ENCODE measurements at regions not wholly inside any gene's neighbourhood (a gene's known extent, or its start where the extent isn't known, plus 50 kb on each side); places are given as distances from the start of the nearest gene placed in this dataset.

DNA sequence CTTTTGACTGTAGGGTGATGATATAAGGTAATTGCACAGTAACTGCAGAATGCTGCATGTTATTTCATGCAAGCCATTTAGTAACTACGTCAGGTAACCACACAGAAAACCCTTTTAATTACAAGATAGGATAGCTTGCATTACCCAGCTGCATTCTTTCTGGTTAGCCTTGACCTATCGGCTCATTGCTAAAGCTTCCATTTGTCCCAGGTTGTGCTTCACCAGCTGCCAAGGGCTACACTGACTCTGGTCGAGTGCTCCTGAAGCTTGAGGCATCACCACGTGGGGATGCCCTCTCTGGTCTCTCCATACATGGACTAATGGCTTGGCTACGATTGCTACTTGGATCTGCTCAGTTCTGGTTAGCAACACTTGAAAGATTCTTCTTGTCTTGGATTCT is 81.1 kb upstream of the SLC12A2 start:
- ChIA-PET CTCF (no interaction called here), POLR2A (no interaction called here)
- BruUV-seq (replicated peaks): no TSS peak
- no peak overlapping the region for H3K4me3 ChIP-seq (ENCODE audit: low read depth in 2 of 2, low read length in 2 of 2)
- H3K9me3 ChIP-seq (ENCODE audit: control insufficient read depth, insufficient read depth, low read depth, low read length): no peaks in the 10 kb centered on the region
- in situ Hi-C loops (cut with HindIII; ENCODE audit: low pct_unique_long_range_greater_than_20kb, low sequenced_read_pairs): no loop called here
- ATAC-seq (no peak), DNase-seq (ENCODE audit: low read depth, low spot score) (no peak)
- H3K4me1 ChIP-seq (ENCODE audit: control insufficient read depth, insufficient read depth, low read length): no peaks in the 10 kb centered on the region
- no peaks in the 10 kb centered on the region for H3K36me3 ChIP-seq (ENCODE audit: control insufficient read depth, insufficient read depth, low read length)
- TF ChIP-seq SIN3A (IDR thresholded peaks at IDR 0.05; ENCODE audit: borderline replicate concordance, insufficient read depth, low read depth, low read length) (no peak), TCF7L2 (IDR thresholded peaks at IDR 0.05; ENCODE audit: low read depth, low read length) (no peak), POLR2AphosphoS5 (IDR thresholded peaks at IDR 0.05; ENCODE audit: low read depth, low read length) (no peak)
- TF ChIP-seq, protein P1, sequence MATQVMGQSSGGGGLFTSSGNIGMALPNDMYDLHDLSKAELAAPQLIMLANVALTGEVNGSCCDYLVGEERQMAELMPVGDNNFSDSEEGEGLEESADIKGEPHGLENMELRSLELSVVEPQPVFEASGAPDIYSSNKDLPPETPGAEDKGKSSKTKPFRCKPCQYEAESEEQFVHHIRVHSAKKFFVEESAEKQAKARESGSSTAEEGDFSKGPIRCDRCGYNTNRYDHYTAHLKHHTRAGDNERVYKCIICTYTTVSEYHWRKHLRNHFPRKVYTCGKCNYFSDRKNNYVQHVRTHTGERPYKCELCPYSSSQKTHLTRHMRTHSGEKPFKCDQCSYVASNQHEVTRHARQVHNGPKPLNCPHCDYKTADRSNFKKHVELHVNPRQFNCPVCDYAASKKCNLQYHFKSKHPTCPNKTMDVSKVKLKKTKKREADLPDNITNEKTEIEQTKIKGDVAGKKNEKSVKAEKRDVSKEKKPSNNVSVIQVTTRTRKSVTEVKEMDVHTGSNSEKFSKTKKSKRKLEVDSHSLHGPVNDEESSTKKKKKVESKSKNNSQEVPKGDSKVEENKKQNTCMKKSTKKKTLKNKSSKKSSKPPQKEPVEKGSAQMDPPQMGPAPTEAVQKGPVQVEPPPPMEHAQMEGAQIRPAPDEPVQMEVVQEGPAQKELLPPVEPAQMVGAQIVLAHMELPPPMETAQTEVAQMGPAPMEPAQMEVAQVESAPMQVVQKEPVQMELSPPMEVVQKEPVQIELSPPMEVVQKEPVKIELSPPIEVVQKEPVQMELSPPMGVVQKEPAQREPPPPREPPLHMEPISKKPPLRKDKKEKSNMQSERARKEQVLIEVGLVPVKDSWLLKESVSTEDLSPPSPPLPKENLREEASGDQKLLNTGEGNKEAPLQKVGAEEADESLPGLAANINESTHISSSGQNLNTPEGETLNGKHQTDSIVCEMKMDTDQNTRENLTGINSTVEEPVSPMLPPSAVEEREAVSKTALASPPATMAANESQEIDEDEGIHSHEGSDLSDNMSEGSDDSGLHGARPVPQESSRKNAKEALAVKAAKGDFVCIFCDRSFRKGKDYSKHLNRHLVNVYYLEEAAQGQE (IDR thresholded peaks at IDR 0.05; ENCODE audit: insufficient read depth in 1 of 2, low read depth in 2 of 2, low read length in 1 of 2): no peak
- TF ChIP-seq, protein P2, sequence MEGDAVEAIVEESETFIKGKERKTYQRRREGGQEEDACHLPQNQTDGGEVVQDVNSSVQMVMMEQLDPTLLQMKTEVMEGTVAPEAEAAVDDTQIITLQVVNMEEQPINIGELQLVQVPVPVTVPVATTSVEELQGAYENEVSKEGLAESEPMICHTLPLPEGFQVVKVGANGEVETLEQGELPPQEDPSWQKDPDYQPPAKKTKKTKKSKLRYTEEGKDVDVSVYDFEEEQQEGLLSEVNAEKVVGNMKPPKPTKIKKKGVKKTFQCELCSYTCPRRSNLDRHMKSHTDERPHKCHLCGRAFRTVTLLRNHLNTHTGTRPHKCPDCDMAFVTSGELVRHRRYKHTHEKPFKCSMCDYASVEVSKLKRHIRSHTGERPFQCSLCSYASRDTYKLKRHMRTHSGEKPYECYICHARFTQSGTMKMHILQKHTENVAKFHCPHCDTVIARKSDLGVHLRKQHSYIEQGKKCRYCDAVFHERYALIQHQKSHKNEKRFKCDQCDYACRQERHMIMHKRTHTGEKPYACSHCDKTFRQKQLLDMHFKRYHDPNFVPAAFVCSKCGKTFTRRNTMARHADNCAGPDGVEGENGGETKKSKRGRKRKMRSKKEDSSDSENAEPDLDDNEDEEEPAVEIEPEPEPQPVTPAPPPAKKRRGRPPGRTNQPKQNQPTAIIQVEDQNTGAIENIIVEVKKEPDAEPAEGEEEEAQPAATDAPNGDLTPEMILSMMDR (IDR thresholded peaks at IDR 0.05): no peak
- H3K27me3 ChIP-seq (ENCODE audit: control insufficient read depth, insufficient read depth, low read length): no peaks in the 10 kb centered on the region
- H3K27ac ChIP-seq (ENCODE audit: low read length): no peak overlapping the region
- intact Hi-C loops (cut with micrococcal nuclease; ENCODE audit: unreplicated experiment): no loop called here

DNA sequence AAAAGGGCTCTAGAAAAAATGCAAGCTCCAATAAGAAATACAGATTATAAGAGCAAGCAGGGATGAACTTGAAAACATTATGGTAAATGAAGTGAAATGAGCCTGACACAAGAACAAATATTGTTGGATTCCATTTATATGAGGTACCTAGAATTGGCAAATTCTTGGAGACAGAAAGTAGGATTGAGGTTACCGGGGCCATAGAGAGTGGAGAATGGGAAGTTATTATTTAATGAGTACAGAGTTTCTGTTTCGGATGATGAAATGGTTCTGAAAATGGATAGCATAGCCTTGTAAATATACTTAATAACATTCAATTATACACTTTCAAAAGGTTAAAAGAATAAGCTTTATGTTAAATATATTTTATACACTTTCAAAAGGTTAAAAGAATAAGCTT is 75.6 kb upstream of the SLC12A2 start:
- TF ChIP-seq, protein P2 (IDR thresholded peaks at IDR 0.05): no peak
- TF ChIP-seq POLR2AphosphoS5 (IDR thresholded peaks at IDR 0.05; ENCODE audit: low read depth, low read length): no peak
- no peak for TF ChIP-seq TCF7L2 (IDR thresholded peaks at IDR 0.05; ENCODE audit: low read depth, low read length)
- TF ChIP-seq SIN3A (IDR thresholded peaks at IDR 0.05; ENCODE audit: borderline replicate concordance, insufficient read depth, low read depth, low read length): no peak
- TF ChIP-seq, protein P1 (IDR thresholded peaks at IDR 0.05; ENCODE audit: insufficient read depth in 1 of 2, low read depth in 2 of 2, low read length in 1 of 2): no peak
- Histone ChIP-seq H3K27me3 (ENCODE audit: control insufficient read depth, insufficient read depth, low read length) (no peaks in the 10 kb centered on the region), H3K4me3 (ENCODE audit: low read depth in 2 of 2, low read length in 2 of 2) (no peak overlapping the region), H3K4me1 (ENCODE audit: control insufficient read depth, insufficient read depth, low read length) (no peaks in the 10 kb centered on the region), H3K36me3 (ENCODE audit: control insufficient read depth, insufficient read depth, low read length) (no peaks in the 10 kb centered on the region), H3K9me3 (ENCODE audit: control insufficient read depth, insufficient read depth, low read depth, low read length) (no peaks in the 10 kb centered on the region), H3K27ac (ENCODE audit: low read length) (no peak overlapping the region)
- no peak for ATAC-seq
- in situ Hi-C loops (cut with HindIII; ENCODE audit: low pct_unique_long_range_greater_than_20kb, low sequenced_read_pairs): no loop called here
- CTCF ChIA-PET: no interaction called here
- DNase-seq (ENCODE audit: low read depth, low spot score): no peak
- BruUV-seq (replicated peaks): no TSS peak
- intact Hi-C loops (cut with micrococcal nuclease; ENCODE audit: unreplicated experiment): no loop called here
- POLR2A ChIA-PET: no interaction called here

Data from Panc1 (cell line).